HG03469 (cell line): ENCODE measurements at regions not wholly inside any gene's neighbourhood (a gene's known extent, or its start where the extent isn't known, plus 50 kb on each side); places are given as distances from the start of the nearest gene placed in this dataset.

Experiments used
- ATAC-seq: cut with Tn5 transposase; IDR thresholded peaks from one replicate; pipeline ENCODE4 v1.9.1; 2021; ENCODE audit warnings: mild to moderate bottlenecking, moderate library complexity, moderate number of reproducible peaks; ENCODE audit not compliant: unreplicated experiment

GRCh38 chr3:174639970-174640369 lies 219.2 kb upstream of the NAALADL2 start:
- no peak for ATAC-seq

DNA sequence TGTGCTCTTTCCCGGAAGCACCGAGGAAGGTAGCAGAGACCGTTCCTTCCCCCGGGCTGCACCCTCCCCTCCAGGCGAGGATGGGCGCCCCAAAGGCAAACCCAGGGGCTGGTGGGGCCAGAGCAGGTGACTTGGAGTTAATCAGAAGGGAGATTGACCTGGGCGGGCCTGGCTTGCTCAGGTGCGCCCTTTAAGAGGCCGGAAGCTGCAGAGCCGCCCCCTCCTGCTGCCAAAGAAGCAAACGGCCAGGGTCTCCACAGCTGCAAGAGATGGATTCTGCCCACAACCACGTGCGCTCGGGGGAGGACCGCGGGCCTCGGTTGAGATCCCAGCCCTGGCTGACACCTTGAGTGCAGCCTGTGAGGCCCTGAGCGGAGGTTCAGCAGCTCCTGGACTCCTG lies 218.2 kb upstream of the NAALADL2 start:
- no peak for ATAC-seq

GRCh38 chr3:174644287-174644686 lies 214.8 kb upstream of the NAALADL2 start:
- ATAC-seq = no peak

- ATAC-seq = no peak
Observed at GRCh38 chr3:174651951-174652350, 207.2 kb upstream of the NAALADL2 start.

DNA sequence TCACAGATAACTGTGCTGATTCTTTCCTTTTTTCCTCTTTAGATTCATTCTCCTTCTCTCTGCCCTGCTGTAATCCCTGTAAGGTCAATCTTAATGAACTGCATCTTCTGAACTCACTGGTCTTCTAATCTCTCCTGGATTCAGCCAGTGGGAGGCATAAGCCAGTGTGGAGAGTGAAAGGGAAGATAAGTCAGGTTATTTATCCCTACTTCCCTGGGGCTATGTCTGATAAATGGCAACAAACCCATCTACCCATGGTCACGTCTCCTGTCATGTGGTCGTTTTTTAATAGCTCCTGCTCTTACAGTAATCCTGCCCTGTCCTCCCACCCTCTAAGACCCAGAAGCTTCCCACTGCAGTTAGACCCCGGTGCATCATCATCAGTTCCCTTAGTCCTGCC lies 199.6 kb upstream of the NAALADL2 start:
- no peak for ATAC-seq

DNA sequence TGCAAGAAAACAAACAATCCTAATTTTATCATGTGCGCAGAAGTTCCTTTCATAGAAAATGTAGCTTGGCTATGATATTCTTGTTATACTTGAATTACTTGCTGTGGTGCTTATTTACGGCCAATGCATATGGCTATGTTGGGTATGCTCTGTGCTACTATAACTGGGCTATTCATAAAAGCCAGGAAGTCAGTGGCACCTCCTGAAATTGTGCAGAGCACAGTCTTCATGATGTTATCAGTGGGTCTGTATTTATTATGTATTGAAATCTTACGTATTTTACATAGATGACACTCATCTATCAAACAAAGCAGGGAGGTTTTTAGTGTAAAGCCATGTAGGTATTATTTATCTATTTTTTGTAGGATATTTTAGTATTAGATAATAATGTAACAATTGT lies 196.5 kb upstream of the NAALADL2 start:
- no peak for ATAC-seq

DNA sequence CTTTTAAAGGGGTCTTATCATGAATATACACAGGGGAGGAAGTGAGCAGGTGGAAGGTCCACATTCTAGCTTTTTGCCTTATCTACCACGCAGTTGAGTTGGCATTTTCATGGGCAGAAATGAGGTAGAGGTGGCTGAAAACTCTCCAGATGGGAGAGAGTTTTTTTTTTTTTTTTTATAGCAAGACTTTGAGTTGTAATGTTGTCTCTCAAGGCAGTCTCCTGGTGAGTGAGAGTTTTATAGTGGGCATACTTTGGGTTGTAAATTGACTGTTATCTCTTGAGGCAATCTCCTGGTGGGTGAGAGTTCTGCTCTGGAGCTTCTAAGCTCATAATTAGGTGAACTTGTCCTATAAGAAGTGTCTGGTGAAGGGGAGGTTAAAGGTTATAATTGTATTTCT lies 191.7 kb upstream of the NAALADL2 start:
- ATAC-seq = no peak

DNA sequence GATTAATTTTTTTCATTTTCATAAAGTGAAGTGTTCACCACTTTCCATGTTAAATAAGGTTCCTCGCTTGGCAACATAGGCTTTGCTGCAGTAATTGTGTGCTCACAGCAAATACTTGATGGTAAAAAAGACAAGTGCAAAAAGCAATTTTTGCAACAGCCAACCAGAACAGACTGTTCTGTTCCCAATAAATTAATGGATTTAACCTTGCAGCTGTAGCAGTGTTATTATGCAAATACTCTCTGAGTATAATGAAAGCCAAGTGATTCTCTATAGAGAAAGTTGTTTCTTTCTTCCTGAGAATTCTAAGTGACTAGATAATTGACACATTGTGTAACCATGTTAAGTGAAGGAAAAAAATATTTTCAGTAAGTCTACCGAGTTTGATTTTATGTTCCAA lies 183.7 kb upstream of the NAALADL2 start:
- ATAC-seq = no peak

- ATAC-seq = no peak
Observed at GRCh38 chr3:174681784-174682183, 177.3 kb upstream of the NAALADL2 start.

DNA sequence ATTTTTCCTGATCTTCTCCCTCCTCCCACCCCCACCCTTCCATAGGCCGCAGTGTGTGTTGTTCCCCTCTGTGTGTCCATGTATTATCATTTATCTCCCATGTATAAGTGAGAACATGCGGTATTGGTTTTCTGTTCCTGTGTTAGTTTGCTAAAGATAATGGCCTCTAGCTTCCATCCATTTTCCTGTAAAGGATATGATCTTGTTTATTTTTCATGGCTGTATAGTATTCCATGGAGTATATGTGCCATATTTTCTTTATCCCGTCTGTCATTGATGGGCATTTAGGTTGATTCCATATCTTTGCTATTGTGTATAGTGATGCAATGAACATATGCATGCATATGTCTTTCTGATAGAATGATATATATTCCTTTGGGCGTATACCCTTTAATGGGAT lies 173.3 kb upstream of the NAALADL2 start:
- no peak for ATAC-seq

DNA sequence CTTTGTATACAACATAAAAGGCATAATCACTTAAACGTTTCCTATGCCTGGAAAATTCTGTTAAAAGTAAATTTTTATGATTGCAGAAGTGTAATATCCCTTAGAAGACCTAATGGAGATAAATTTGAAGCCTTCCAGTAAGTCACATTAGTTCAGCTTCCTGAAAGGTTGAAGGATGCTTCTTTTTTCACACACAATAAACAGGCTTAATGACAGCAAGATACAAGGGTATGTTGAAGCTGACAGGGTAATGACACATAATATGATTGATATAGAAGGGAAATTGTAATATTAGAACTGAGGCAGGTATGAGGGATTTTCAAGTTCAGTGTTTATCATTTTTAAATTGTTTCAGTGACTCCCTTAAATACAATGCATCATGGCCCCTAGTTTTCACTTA lies 161.8 kb upstream of the NAALADL2 start:
- no peak for ATAC-seq

DNA sequence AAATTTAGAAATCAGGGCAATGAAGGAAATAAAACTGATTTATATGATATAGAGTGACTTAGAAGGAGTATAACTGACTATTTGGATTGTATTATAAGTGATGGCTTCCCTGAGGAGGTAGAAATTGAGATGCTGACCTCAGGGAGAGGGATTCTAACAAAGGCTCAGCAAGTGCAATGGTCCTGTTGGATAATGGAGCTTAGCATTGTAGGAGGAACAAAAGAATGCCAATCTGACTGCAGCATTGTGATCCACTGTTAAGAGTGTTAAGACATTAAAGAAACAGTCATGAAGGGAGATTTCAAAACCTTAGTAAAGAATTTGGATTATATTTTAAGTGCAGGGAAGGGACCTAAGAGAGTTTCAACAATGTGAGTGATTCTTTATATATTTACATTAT lies 158.4 kb upstream of the NAALADL2 start:
- ATAC-seq = no peak

DNA sequence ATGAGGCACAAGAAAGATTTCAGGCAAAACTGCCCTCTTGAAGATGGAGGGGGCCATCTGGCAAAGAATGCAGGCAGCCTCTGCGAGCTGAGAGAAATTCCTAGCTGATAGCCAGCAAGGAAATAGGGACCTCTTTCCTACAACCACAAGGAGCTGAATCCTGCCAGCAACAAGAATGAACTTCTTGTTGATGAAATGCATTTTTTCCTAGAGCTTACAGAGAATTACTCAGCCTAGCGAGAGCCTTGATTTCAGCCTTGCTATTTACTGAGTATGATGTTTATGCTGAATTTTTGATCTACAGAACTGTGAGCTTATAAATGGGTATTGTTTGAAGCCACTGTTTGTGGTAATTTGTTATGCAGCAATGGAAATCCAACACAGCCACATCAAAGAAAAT lies 148.5 kb upstream of the NAALADL2 start:
- ATAC-seq = no peak

GRCh38 chr3:174715386-174715785 lies 143.7 kb upstream of the NAALADL2 start:
- no peak for ATAC-seq

DNA sequence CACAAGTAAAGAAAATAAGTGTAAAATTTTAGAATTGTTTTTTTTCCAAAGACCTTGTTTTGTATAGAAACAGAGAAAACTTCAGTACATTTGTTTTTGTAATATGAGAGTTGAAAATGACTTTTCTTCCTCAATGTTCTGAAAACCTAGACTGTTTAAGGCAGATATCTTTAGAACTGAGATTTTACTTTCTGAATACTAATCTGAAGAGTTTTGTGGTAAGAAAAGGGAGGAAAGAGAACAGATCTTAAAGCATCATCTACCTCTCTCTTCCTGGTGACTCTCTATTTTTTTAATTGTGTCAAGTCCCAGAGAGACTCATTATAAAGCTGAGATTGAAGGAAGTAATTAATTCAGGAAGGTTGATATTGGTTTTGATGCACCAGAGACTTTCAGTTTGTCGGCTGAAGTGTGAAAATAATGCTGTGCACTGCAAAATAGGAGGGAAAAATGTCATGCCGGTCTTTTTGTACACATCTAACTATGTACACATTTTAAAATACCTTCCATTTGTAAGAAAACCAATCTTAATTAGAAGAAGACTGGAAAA lies 142.1 kb upstream of the NAALADL2 start:
- ATAC-seq = no peak

- no peak for ATAC-seq
Observed at GRCh38 chr3:174720717-174721116, 138.4 kb upstream of the NAALADL2 start.

- no peak for ATAC-seq
Observed at GRCh38 chr3:174725303-174725702, 133.8 kb upstream of the NAALADL2 start.

GRCh38 chr3:174737966-174738365 lies 121.2 kb upstream of the NAALADL2 start:
- no peak for ATAC-seq

DNA sequence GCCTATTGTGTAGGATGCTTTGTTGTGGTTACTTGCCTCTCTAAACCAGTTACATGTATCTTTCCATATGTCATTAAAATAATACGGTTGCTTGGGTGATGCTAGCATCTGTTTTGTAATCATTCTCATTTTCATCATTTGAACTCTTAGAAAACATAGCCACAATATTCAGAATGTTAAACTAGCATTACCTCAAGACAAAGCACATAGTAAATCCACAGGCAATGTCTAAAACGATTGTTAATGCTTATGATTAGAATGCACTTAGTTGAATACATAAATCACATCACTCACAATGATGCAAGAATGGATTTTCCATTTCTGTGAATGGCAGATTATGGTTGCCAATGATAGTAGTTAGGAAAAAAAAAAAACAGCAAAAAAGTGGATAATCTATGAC lies 110.0 kb upstream of the NAALADL2 start:
- ATAC-seq = no peak

DNA sequence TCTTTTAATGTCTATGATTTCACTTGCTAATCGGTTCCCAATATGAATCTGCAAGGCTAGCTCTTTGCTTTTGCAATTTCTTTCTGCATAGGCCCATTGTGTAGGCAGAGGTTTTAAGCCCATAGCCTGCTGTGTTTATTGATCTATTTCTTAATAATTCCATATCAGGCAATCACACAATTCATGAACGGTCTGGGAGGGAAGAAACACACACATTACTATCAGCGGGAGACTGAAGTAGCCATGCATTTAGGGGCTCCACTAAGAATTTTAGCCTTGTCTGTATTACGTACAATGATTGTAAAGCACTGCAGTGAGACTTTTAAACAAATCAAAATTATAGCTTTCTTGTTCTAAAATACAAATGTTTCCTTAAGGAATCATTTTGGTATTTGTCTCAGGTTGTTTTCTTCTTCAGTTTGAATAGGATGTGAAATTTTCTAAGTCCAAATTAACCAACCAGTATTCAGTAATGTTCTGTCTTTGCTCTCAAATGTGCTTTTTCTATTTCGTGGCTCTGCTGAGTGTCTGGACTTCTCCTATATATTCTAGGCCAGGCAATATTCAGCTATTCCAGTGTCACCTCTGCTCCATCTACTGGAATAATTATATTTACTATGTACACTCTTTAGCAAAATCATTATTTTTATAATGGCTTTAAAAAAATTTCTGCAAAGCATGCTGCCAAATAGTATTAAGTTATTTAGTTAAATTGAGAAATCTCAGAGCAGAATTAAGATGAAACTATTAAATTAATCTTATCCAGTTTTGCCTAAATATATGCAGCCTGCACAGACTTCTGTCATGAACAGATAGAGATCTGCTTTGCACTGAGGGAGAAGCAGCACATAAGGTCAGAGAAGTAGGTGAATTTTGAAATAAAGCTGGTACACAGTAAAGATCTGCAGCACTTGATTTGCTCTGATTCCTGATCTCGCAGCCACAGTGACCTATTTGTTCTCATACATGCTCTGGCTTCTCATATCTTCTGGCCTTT lies 103.0 kb upstream of the NAALADL2 start:
- no peak for ATAC-seq

DNA sequence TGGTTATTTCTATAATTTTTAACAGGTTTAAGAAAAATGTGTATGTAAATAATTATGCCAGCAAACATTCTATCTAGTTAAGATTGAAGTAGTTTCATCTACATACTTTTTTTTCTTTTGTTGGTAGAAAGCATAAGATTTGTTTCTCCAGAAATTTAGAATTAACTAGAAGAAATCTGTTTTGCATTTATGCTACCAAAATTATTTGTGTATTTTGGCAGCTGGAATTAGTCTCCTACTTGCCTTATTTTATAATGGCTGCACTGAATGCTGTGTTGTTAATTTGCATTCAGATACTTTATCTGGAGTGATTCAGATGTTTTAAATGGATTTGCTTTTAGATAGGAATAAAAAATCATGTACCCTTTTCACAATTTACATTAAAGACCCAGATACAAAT lies 100.2 kb upstream of the NAALADL2 start:
- no peak for ATAC-seq

GRCh38 chr3:174767406-174767805 lies 91.7 kb upstream of the NAALADL2 start:
- ATAC-seq = no peak
